Breast epithelium (tissue), 3 donors: ENCODE measurements at regions not wholly inside any gene's neighbourhood (a gene's known extent, or its start where the extent isn't known, plus 50 kb on each side); places are given as distances from the start of the nearest gene placed in this dataset.

Source experiments
- CTCF ChIP-seq, 3 donors: fragments of 450-650 bp; IDR thresholded peaks; one replicate each; pipeline ENCODE4 v1.5.1; 2016 to 2017; ENCODE audit warnings: antibody characterized with exemption in 3 of 3, mild to moderate bottlenecking in 3 of 3, moderate library complexity in 3 of 3
- POLR2A ChIP-seq: fragments of 450-650 bp; IDR thresholded peaks from one replicate; pipeline ENCODE4 v1.6.1; 2016; ENCODE audit warnings: antibody characterized with exemption, mild to moderate bottlenecking, moderate library complexity

GRCh38 chr11:129711760-129712159, 103.9 kb upstream of the TMEM45B start:
- TF ChIP-seq CTCF (IDR thresholded peaks at IDR 0.05), result no peak
- TF ChIP-seq POLR2A, result no peak
